ENCODE measurements at regions not wholly inside any gene's neighbourhood (a gene's known extent, or its start where the extent isn't known, plus 50 kb on each side); places are given as distances from the start of the nearest gene placed in this dataset.

DNA sequence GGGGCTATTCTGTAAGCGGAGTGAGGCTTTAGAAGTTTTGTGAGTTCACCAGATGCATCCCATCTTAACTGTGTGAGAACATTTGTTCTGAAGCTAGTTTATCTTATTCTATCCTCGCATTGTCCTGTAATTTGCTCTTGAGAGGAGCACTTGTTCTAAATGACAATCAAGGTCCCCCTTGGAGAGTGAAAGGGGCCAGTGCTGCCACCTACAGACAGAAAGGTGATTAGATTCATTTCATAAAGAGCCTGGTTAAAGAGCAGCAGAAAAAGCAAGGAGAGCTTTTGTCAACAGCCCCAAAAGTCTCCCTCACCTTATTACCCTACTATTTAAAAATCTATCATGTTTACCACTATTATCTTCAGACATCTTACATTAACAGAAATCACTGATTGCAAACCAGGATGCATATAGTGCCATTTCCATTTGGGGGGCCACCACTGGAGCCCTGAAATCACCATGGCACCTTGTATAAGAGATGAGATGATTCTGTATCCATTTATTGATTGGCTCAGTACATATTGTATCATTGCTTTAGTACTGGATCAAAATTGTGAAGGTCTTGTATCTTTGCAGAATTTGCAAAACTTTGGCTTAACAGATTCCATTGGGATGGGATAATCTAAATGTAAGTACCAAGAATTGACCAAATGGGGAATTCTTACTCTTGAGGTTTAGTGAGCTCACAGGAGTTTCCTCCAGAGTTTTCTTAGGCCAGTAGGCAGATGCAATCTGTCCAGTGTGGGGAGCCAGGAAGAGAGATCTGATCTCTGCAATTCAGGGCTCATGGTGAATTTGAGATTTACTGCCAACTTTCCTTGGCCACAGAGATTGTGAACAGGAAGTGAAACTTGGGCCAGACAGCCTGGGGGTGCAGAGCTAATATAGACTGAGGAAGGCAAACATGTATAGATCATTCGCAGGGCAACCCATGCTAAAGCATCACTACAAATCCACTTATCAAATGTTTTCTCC, 64.3 kb upstream of the TRABD2B start:
- intact Hi-C loops (cut with DNase I) = no loop called here
- no peak for TF ChIP-seq POLR2AphosphoS5 (IDR thresholded peaks at IDR 0.05; ENCODE audit: insufficient read depth in 1 of 2, low read depth in 1 of 2)
- TF ChIP-seq, protein P1, sequence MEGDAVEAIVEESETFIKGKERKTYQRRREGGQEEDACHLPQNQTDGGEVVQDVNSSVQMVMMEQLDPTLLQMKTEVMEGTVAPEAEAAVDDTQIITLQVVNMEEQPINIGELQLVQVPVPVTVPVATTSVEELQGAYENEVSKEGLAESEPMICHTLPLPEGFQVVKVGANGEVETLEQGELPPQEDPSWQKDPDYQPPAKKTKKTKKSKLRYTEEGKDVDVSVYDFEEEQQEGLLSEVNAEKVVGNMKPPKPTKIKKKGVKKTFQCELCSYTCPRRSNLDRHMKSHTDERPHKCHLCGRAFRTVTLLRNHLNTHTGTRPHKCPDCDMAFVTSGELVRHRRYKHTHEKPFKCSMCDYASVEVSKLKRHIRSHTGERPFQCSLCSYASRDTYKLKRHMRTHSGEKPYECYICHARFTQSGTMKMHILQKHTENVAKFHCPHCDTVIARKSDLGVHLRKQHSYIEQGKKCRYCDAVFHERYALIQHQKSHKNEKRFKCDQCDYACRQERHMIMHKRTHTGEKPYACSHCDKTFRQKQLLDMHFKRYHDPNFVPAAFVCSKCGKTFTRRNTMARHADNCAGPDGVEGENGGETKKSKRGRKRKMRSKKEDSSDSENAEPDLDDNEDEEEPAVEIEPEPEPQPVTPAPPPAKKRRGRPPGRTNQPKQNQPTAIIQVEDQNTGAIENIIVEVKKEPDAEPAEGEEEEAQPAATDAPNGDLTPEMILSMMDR (IDR thresholded peaks at IDR 0.05) = peak in 2 of 3 experiments; percentile 54 to 58
- DNase-seq (ENCODE audit: extremely low spot score in 2 of 2) = no peak

DNA sequence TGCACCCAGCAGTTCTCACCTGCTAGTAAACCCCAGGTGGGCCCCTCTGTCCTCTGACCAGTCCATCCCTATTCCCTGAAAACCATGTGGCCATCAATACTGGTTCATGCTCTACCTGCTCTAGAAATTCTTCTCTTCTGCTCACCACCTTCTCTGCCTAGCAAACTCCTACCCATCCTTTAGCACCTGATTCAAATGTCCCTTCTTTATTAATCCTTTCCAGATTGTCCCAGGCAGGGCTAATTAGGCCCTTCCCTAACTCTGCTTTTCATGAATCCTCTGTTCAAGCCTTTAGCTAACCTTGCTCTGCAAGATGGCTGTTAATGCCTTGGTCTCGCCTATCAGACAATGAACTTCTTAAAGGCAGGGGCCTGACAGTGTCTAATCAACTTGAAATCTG, 62.1 kb upstream of the TRABD2B start:
- Histone ChIP-seq H3K9me3 (no peaks in the 10 kb centered on the region), H3K4me1 (no peaks in the 10 kb centered on the region), H3K27me3 (no peaks in the 10 kb centered on the region), H3K36me3 (no peaks in the 10 kb centered on the region), H3K27ac (no peak overlapping the region), H3K4me3 (no peak overlapping the region)
- intact Hi-C loops (cut with DNase I) = loop anchor here (10.0 kb wide), 1 partner anchor 274 kb away; no protein-coding TSS in a partner anchor
- DNase-seq (ENCODE audit: extremely low spot score in 2 of 2) = no peak
- TF ChIP-seq, protein P1 (IDR thresholded peaks at IDR 0.05) = no peak
- no peak for TF ChIP-seq POLR2A (IDR thresholded peaks at IDR 0.05)
- no peak for TF ChIP-seq POLR2AphosphoS5 (IDR thresholded peaks at IDR 0.05; ENCODE audit: insufficient read depth in 1 of 2, low read depth in 1 of 2)

More for the DNA sequence above, 64.3 kb upstream of the TRABD2B start:
- Histone ChIP-seq H3K4me1 (no peaks in the 10 kb centered on the region), H3K9me3 (no peaks in the 10 kb centered on the region), H3K27me3 (no peaks in the 10 kb centered on the region), H3K27ac (no peak overlapping the region), H3K36me3 (no peaks in the 10 kb centered on the region), H3K4me3 (no peak overlapping the region)

GRCh38 chr1:48058135-48059025, 61.2 kb upstream of the TRABD2B start:
- intact Hi-C loops (cut with DNase I) = loop anchor here (10.0 kb wide), 1 partner anchor 274 kb away; no protein-coding TSS in a partner anchor
- Histone ChIP-seq H3K9me3 (no peaks in the 10 kb centered on the region), H3K4me3 (no peak overlapping the region), H3K27ac (no peak overlapping the region), H3K4me1 (peaks cover 2% of the 10 kb centered on the region), H3K36me3 (no peaks in the 10 kb centered on the region), H3K27me3 (no peaks in the 10 kb centered on the region)
- no peak for DNase-seq (ENCODE audit: extremely low spot score in 2 of 2)
- TF ChIP-seq, protein P1 (IDR thresholded peaks at IDR 0.05) = no peak
- TF ChIP-seq POLR2A (IDR thresholded peaks at IDR 0.05) (no peak), POLR2AphosphoS5 (IDR thresholded peaks at IDR 0.05; ENCODE audit: insufficient read depth in 1 of 2, low read depth in 1 of 2) (no peak)

GRCh38 chr1:48057249-48057648, 60.1 kb upstream of the TRABD2B start:
- Histone ChIP-seq H3K36me3 (no peaks in the 10 kb centered on the region), H3K4me3 (no peak overlapping the region), H3K4me1 (peaks cover 14% of the 10 kb centered on the region), H3K9me3 (no peaks in the 10 kb centered on the region), H3K27me3 (no peaks in the 10 kb centered on the region), H3K27ac (no peak overlapping the region)
- intact Hi-C loops (cut with DNase I) = loop anchor here (10.0 kb wide), 1 partner anchor 272 kb away; no protein-coding TSS in a partner anchor
- TF ChIP-seq POLR2A (IDR thresholded peaks at IDR 0.05) (no peak), POLR2AphosphoS5 (IDR thresholded peaks at IDR 0.05; ENCODE audit: insufficient read depth in 1 of 2, low read depth in 1 of 2) (no peak)
- TF ChIP-seq, protein P1 (IDR thresholded peaks at IDR 0.05) = no peak
- no peak for DNase-seq (ENCODE audit: extremely low spot score in 2 of 2)

All from vagina (tissue), 2 donors.